ENCODE measurements at regions not wholly inside any gene's neighbourhood (a gene's known extent, or its start where the extent isn't known, plus 50 kb on each side); places are given as distances from the start of the nearest gene placed in this dataset.

DNA sequence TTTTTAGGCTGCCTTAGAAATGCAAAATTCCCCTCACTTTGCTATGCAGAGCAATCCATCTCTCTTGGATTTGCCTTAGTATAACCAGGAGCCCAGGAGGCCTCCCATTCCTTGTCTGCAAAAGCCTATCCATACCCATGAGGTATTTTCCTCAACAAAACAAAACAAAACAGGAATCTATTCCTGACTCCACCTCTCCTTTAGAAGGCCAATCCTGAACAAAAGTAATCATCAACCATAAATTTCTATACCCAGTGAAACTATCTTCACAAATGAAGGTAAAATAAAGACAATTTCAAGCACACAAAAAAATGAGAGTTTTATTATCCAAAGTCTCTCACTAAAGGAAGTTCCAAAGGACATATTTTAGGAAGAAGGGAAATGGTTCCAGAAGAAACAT, 365.7 kb downstream of the KCNRG start:
- TF ChIP-seq EP300 (IDR thresholded peaks at IDR 0.05) (no peak), POLR2A (IDR thresholded peaks at IDR 0.05) (no peak)
- TF ChIP-seq, protein P1, sequence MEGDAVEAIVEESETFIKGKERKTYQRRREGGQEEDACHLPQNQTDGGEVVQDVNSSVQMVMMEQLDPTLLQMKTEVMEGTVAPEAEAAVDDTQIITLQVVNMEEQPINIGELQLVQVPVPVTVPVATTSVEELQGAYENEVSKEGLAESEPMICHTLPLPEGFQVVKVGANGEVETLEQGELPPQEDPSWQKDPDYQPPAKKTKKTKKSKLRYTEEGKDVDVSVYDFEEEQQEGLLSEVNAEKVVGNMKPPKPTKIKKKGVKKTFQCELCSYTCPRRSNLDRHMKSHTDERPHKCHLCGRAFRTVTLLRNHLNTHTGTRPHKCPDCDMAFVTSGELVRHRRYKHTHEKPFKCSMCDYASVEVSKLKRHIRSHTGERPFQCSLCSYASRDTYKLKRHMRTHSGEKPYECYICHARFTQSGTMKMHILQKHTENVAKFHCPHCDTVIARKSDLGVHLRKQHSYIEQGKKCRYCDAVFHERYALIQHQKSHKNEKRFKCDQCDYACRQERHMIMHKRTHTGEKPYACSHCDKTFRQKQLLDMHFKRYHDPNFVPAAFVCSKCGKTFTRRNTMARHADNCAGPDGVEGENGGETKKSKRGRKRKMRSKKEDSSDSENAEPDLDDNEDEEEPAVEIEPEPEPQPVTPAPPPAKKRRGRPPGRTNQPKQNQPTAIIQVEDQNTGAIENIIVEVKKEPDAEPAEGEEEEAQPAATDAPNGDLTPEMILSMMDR (IDR thresholded peaks at IDR 0.05) = no peak
- H3K4me3 ChIP-seq = no peak overlapping the region
- no peak for DNase-seq
- intact Hi-C loops (cut with DNase I) = no loop called here
- no peaks in the 10 kb centered on the region for H3K4me1 ChIP-seq (ENCODE audit: insufficient read depth)
- H3K9me3 ChIP-seq = no peaks in the 10 kb centered on the region
- no peaks in the 10 kb centered on the region for H3K27me3 ChIP-seq
- no peak overlapping the region for H3K27ac ChIP-seq
- no peaks in the 10 kb centered on the region for H3K36me3 ChIP-seq

DNA sequence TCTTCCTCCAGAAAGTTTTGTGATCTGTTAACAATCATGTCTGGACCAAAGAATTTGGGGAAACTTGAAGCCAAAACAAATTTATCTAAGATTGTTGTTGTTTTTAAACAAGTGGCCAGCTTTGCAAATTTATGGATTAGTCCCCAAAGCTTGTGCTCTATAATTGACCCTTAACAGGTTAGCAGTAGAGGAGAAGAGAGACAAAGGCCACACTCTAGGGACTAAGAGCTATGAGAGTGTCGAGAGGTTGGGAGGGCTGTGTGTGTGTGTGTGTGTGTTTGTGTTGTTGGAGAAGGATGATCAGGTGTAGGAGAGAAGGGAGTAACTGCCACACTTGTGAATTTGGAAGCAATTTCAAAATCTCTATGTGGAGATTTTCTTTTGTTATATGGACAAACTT, 367.3 kb downstream of the KCNRG start:
- WGBS, 3 donors = 74 to 94% (median 90%) methylated on average over 1 of the region's 1 CpG
- H3K4me3 ChIP-seq = no peak overlapping the region

GRCh38 chr13:50382951-50383350, 367.7 kb downstream of the KCNRG start:
- Histone ChIP-seq H3K4me1 (ENCODE audit: insufficient read depth) (no peaks in the 10 kb centered on the region), H3K27me3 (no peaks in the 10 kb centered on the region), H3K36me3 (no peaks in the 10 kb centered on the region), H3K27ac (no peak overlapping the region), H3K4me3 (no peak overlapping the region), H3K9me3 (no peaks in the 10 kb centered on the region)
- TF ChIP-seq EP300 (IDR thresholded peaks at IDR 0.05) (no peak), POLR2A (IDR thresholded peaks at IDR 0.05) (no peak)
- TF ChIP-seq, protein P1 (IDR thresholded peaks at IDR 0.05) = no peak
- WGBS, 3 donors = 70 to 73% (median 71%) methylated on average over 4 of the region's 4 CpGs
- no peak for DNase-seq
- intact Hi-C loops (cut with DNase I) = no loop called here

More for the DNA sequence above, 367.3 kb downstream of the KCNRG start:
- no peak for DNase-seq
- TF ChIP-seq, protein P1 (IDR thresholded peaks at IDR 0.05) = no peak
- TF ChIP-seq POLR2A (IDR thresholded peaks at IDR 0.05) = no peak
- no peak for TF ChIP-seq EP300 (IDR thresholded peaks at IDR 0.05)
- intact Hi-C loops (cut with DNase I) = no loop called here
- Histone ChIP-seq H3K36me3 (no peaks in the 10 kb centered on the region), H3K27me3 (no peaks in the 10 kb centered on the region), H3K27ac (no peak overlapping the region), H3K4me1 (ENCODE audit: insufficient read depth) (no peaks in the 10 kb centered on the region), H3K9me3 (no peaks in the 10 kb centered on the region)

DNA sequence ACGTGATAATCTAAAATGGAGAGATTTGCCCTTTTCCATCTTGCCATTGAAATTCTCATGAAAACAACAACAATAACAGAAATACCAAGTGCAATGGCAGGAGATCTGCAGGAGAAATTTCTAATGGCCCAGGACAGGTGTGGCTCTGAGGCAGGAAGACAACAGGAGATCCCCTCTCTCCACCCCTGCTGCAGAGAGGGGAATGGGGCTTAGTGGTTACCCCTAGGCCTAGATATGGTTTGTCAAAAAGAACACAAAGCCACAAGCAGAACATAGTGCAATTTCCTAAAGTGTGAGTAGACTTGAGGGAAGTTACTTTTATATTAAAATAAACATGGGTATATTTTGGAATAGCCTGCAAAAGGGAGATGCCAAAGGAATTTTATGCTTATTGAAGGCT, 369.5 kb downstream of the KCNRG start:
- no peak for TF ChIP-seq EP300 (IDR thresholded peaks at IDR 0.05)
- TF ChIP-seq, protein P1 (IDR thresholded peaks at IDR 0.05) = no peak
- Histone ChIP-seq H3K27ac (no peak overlapping the region), H3K9me3 (no peaks in the 10 kb centered on the region), H3K4me1 (ENCODE audit: insufficient read depth) (no peaks in the 10 kb centered on the region), H3K27me3 (no peaks in the 10 kb centered on the region), H3K36me3 (no peaks in the 10 kb centered on the region), H3K4me3 (no peak overlapping the region)
- intact Hi-C loops (cut with DNase I) = no loop called here
- 95 to 100% (median 95%) methylated on average over 1 of the region's 1 CpG for WGBS, 3 donors
- DNase-seq = no peak

Measured in ovary (tissue), 7 donors.